ENCODE measurements at regions not wholly inside any gene's neighbourhood (a gene's known extent, or its start where the extent isn't known, plus 50 kb on each side); places are given as distances from the start of the nearest gene placed in this dataset.
A peak's percentile ranks its signal among the peaks of the same experiment; 100 is the strongest.

DNA sequence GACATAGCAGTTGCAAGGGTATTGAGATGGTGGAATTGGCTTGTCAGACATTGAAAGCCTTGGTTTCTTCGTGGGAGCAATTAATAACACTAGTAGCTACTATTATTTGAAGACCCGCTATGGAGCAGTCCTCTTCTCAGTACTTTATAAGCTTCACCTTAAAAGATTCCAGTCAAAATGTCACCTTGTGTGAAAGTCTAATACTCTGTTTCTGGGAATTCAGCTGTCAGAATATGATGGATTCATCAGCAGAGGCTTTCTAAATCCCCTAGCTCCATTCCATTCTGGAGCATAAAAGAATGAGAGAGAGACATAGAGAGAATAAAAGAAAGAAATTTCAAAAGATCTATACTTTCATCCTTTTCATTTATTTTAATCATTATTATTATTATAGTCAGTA, 375.9 kb upstream of the ADGRL2 start:
- intact Hi-C loops (cut with DNase I), result no loop called here
- no peak for DNase-seq (ENCODE audit: low spot score)

DNA sequence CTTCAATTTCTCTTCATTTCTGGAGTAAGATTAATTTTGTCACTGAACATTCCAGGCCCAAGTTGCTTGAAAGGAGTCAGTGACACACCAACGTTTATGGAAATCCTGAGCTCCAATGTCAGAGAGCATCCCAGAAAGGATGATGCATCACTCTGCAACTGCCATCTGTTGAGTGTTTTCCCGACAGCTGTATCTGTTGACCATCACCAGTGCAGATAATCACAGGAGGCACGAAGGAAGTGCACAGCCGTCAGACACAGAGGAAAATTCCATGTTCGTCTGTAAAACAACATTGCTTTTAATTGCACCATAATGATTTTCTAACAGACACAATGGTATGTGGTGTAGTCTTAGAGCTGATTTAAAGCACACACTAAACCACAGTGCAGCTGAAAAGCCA, 376.7 kb upstream of the ADGRL2 start:
- DNase-seq (ENCODE audit: low spot score), result no peak
- intact Hi-C loops (cut with DNase I), result no loop called here

DNA sequence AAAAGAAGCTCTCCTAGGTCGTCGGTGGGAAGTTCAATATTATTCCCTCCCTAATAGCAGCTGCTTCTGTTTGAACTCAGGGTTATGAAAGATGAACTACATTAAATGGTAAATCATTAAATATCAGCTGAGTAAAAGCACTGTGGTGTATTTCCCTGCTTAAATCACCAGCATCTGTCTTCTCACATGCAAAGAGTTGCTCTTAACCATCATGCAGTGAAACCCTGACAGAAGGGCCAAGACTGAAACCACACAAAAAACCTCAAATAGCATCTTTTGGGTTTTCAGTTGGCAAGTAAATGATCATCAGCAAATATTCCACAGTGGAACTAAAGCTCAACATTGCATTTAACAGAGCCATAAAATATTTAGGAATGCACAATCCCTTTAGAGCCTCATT, 380.0 kb upstream of the ADGRL2 start:
- intact Hi-C loops (cut with DNase I), result no loop called here
- no peak for DNase-seq (ENCODE audit: low spot score)

DNA sequence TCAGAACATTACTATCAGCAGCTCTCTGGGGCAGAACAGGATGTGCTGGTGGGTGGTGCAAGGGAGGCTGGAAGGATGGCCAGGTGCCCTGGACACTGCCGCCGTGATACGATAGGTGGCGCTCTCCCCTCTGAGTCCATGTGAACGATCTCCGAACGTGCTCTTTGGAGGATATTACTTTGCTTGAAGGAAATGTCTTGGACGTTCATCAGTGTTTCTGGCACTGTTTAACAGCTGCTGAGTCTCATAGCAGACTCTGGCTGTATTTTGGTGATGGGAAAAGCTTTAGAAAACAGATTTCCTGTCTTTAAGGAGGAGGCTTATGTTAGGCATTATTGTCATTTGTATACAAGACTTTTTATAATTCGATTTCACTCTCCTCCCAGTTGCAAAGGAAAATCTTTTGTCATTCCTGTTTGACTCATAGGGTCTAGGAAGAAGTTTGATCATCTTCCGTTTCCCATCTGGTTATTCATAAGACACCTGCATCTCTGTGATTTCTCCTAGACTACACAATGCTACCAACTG, 386.2 kb upstream of the ADGRL2 start:
- intact Hi-C loops (cut with DNase I), result loop anchor here (5.0 to 10.0 kb wide), 3 partner anchors 83 to 390 kb away; partner anchors contain the start of gene ADGRL2

DNA sequence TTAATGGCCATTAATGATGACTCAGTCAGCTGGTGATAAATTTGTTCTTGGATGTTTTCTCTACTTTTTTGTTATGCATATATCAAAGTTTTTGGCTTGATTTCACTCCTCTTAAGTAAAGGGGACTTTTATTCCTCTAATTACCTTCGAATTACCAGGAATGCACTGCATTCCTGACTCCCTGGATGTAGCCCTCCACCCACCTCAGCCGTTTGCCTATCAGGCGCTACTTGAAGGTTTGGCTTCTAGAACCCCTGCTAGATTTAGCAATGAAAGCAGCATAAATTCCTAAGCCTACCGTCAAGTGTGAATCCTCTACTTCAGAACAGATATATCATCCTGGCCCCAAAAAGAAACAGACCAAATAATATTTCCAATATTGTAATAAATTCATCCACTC, 387.8 kb upstream of the ADGRL2 start:
- intact Hi-C loops (cut with DNase I), result loop anchor here (5.0 to 10.0 kb wide), 3 partner anchors 84 to 392 kb away; partner anchors contain the start of gene ADGRL2

More for the DNA sequence above, 386.2 kb upstream of the ADGRL2 start:
- peak; percentile 87 for DNase-seq (ENCODE audit: low spot score)

DNA sequence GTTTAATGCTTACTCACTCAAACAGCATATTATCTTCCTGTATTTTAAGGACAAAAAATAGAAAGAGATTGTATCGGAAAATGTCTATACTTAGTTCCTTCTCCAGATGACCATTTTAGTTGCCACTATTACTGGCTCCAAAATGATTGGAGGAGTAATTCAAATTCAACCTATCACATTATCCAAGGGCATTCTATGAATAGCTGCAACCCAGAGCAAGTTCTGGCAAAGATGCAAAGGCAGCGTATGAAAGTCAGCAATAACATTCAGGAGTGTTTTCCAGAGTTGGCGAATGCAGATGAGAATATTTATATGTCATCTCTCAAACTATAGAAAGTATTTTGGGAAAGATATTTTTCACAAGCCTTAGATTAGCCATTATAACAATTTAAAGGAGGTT, 389.8 kb upstream of the ADGRL2 start:
- intact Hi-C loops (cut with DNase I), result loop anchor here (2.0 to 10.0 kb wide), 4 partner anchors 86 to 394 kb away; partner anchors contain the start of gene ADGRL2
- DNase-seq (ENCODE audit: low spot score), result no peak

More for the DNA sequence above, 387.8 kb upstream of the ADGRL2 start:
- no peak for DNase-seq (ENCODE audit: low spot score)

DNA sequence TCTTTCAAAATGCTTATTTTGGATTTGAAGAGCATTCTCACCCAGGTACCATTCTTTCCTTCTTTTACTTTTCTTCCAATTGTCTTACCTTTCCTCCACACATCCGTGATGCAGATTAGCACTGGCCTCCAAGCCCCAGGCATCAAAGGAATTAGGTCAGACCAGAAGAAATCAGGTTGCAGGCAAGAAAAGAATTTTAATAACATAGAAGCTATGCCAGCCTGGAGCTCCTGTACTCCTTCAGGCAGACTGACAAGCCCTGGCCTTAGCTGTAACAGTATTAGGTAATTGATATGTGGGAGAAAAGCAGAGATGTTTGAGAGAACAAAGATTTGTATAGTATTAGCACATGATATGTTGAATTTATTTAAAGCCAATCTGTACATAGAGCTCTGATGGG, 390.4 kb upstream of the ADGRL2 start:
- DNase-seq (ENCODE audit: low spot score), result no peak
- intact Hi-C loops (cut with DNase I), result loop anchor here (2.0 to 10.0 kb wide), 4 partner anchors 87 to 394 kb away; partner anchors contain the start of gene ADGRL2

DNA sequence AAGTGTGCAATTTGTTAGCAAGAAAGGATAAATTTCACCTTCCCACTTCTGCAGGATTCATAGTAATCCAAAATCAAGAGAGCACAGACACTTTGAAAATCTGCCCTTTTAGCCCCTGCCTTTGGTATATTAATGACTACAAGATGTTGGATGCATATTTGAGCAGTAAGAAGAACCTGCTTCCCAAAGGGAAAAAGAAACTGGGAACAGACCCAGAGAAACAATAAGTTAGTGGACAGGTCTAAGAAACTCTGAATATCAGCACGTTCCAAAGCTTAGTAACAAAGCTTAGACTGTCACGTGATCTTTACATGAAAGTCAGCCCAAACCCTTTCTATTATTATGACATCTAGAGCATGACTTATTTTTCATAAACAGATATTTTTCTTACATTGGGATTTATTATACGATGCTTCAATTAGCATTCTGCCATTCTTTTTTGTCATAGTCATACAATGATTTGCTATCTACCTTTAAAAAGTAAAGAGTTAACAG, 390.9 kb upstream of the ADGRL2 start:
- intact Hi-C loops (cut with DNase I), result loop anchor here (2.0 to 10.0 kb wide), 4 partner anchors 87 to 395 kb away; partner anchors contain the start of gene ADGRL2
- DNase-seq (ENCODE audit: low spot score), result no peak

DNA sequence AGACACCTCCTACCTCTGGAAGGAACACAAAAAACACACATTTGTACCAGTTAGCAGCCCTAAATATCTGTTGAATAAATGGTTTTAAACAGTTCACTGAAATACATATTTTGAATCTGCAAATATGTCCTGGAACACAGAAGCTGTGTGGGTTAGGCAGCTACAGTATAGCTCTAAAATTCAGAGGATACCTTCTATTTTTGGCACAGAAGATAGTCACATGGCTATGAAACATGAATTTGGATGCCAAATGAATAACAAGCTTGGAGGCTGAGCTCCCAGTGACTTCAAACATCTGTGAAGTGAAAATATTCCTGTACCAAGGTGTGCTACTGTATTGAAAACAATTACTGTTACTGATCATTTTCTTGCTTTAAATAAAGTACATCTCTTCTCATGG, 391.5 kb upstream of the ADGRL2 start:
- intact Hi-C loops (cut with DNase I), result no loop called here
- DNase-seq (ENCODE audit: low spot score), result no peak

DNA sequence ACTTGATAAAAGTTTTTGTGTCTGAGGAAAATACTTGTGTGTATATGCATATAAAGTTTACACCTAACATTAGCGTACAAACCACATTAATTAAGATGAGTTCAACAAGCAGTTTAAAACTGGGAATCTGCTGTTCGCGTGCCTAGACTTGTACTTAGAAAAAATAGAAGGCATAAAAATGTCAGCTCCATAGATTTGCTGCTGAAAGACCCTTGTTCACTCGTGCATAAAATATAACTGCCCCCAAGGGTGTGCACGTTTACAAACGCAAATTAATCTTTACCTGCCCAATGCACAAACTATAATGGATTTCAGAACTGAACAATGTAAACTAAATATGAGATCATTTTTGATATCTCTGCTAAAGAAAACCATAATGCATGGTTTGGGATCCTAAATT, 392.3 kb upstream of the ADGRL2 start:
- intact Hi-C loops (cut with DNase I), result no loop called here
- no peak for DNase-seq (ENCODE audit: low spot score)

DNA sequence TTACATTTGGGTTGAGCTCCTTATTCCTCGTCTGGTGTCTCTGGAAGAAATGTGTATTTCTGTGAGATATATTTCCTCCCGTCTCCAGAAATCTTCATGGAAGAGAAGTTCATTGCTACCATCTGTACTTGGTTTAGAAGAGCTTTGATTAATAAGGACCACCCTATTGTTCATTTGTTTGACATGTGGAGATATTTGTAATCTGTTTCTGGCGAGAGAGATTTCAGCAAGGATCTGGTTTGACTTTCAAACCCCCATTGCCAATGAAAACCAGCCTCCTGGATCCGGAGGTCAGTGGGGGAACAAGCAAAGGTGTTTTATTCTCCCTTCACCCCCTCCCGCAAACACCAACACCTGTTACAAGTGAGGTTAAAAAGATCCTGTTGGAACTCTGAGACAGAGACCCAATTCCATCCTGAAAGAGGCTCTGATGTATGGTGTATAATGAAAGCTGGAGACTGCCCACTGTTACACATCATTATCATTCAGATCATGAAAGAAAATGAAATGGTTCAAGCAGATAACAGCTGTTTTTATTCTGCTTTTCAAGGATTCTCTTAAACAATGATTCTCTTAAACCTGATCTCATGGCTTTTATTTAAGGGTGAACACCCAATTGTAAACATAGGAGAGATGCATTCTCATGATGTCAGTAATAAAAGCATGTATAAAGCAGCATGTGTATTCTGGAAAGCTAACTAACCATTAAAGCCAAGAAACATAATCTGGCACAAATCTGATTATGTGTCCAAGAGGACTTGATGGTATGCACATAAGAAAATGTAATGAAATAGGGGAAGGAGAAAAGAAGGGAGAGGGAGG, 393.5 kb upstream of the ADGRL2 start:
- intact Hi-C loops (cut with DNase I), result no loop called here
- DNase-seq (ENCODE audit: low spot score), result no peak

DNA sequence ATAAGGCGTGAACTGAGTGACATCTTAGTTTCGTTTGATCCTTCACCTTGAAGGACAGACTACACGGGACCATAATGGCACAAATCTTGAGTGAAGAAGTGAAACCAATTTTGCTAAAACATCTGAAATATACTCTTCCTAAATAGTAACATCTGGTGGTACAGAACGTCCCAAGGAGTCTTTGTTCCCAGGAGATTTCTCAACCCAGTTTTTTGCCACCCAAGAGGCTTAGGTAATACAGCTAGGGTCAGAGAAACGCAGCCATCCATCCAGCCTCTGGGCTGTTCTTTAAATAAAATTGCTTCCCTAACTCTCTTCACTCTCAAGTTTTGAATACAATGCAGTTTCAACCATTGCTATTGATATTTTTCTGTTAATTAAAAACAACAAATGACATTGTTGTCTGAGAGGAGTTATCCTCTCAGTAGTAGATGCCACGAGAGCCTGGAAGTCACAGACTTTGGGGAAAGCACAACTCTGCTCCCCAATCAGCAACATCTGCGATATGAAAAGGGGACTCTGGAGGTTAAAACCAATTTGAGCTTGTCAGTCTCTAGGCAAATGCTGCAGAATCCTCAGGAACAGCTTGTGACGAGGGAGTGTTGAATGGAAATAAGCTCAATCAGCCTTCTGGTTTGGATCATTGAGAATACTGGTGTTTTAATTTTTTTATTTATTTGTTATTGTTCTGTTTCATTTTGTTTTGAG, 394.3 kb upstream of the ADGRL2 start:
- intact Hi-C loops (cut with DNase I), result no loop called here
- DNase-seq (ENCODE audit: low spot score), result no peak

DNA sequence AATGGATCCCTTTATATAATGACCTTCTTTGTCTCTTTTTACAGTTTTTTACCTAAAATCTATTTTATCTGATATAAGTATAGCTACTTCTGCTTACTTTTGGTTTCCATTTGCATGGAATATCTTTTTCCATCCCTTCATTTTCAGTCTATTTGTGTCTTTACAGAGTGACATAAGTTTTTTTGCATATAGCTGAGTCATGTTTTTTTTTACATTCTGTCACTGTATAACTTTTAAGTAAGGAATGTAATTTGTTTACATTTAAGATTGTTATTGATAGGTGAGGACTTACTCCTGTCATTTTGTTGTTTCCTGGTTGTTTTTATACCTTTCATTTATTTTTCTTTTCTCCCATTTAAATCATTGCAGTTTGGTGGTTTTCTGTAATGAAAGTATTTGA, 402.7 kb upstream of the ADGRL2 start:
- intact Hi-C loops (cut with DNase I), result no loop called here
- no peak for DNase-seq (ENCODE audit: low spot score)

DNA sequence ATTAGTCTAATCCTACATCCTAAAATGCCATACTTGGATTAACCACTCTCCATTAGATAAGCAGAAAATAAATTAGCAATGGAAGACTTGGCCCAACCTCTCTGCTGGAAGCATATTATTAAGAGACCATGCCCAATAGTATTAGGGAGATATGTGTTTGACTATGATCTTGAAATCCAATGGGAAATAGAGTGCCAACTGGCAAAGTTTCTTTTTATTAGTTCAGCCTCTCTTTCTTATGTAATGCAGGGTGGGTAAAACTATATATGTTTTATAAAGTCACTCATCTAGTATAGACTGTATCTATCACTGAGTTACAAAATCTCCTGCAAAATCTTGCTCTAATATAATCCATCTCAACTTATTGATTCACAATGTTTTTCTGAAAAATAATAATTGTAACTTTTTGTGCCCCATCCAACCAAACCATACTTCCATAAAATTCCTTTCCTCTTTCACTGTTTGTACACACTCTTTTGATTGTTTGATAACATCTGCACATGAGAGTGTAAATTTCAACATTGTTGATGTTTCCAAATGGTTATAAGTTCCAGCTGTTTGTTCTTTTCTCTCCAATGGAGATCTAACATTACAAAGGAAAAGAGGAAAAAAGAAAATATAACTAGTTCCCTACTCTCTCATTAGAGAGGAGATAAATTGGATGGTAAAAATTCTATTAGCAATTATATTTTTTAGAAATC, 408.1 kb upstream of the ADGRL2 start:
- intact Hi-C loops (cut with DNase I), result no loop called here
- DNase-seq (ENCODE audit: low spot score), result no peak

DNA sequence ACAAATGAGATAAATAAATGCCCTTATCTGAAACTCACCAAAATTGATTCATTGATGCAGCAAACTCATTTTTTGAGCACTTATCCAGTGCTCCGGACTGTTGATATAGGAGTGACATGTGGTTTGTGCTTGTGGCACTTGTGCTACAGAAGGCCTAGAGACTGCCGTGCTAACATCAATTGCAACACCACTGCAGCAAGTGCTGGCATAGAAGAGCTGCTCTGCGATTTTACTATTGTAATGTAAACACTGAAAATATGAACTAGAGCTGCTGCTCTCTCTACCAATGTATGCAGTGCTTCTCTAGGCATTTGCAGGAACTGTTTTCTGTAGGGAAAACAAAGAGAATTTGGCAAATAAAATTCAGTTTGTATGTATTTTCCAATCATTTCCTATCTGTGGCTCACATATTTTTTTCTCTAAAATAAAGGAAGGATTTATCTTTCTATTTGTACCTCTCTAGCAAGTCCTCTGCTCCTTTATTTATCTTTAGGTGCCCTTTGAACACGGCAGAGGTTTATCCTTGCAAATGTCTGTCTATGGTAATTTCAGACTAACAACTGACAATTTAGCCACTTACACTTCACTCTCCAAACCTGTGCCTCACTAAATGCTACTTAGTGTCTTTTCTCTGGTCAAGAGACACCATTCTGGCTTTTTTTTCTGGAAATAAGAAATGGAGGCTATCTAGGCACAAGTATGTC, 409.5 kb upstream of the ADGRL2 start:
- DNase-seq (ENCODE audit: low spot score), result no peak
- intact Hi-C loops (cut with DNase I), result no loop called here

DNA sequence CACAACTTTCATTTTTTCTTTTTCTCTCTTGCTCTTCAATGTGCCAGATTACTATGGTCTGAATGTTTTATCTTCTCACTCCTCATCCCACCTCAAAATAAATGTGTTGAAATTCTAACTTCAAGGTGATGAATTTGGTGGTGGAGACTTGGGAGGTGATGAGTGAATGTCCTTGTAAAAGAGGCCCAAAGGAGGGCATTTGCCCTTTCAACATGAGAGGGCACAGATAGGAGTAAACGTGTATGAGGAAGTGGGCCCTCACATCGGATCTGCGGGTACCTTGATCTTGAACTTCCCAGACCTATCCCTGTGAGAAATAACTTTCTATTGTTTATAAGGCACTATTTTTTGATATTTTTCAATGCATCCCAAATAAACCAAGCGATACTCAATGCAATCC, 412.3 kb upstream of the ADGRL2 start:
- no peak for DNase-seq (ENCODE audit: low spot score)
- intact Hi-C loops (cut with DNase I), result no loop called here

DNA sequence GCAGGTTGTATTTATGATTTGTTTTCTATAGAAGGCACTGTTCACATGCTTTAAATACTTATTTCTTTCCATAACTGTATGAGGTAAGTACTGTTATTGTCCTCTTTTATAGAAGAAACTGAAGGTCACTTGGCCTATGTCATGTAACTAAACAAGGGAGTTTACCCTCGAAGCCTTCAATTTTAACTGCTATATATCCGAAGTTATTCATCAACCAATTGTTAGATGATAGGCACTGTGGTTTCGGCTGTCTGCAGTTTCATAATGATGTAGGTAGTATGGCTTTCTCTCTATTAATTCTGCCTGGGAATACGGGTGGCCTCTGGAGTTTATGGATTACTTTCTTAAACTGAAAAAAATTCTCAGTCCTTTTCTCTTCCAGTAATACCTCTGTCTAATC, 413.3 kb upstream of the ADGRL2 start:
- no peak for DNase-seq (ENCODE audit: low spot score)
- intact Hi-C loops (cut with DNase I), result no loop called here

DNA sequence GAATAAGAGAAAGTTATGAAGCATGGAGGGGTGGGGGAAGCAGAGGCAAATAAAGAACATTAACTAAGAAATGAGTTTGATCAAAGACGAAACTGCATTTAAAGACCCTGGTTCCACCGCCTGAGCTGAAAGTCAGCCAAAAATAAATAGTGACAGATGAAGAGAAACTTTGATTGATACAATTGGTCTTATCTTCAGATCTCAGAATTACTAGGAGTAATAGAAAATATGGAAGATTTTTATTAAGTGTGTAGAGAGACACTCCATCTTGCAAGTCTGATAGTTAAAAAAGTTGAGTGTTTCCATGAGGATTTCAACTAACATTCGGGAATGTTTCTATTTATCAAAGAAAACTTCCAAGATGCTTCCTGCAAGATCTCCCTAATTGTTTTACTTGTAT, 418.2 kb upstream of the ADGRL2 start:
- intact Hi-C loops (cut with DNase I), result no loop called here
- no peak for DNase-seq (ENCODE audit: low spot score)

DNA sequence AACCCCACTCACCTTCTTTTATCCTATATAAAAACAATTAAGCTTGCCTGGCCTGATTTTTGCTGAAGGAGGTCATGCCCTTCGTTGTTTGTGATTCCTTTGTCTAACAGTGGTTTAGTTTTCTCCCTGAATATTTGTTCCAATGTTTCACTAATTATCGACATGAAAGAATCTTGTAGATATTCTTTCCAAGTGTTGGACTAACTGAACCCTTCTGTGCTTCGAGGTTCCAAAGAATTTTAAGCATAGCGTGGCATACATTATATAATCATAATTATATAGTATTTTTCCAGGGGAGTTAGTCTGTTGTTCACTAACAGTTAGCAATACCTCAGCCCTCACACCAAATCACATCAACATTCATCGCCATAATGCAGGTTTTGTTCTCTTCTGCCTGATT, 418.9 kb upstream of the ADGRL2 start:
- intact Hi-C loops (cut with DNase I), result no loop called here
- no peak for DNase-seq (ENCODE audit: low spot score)
